Ovary (tissue), 3 donors: ENCODE measurements at regions not wholly inside any gene's neighbourhood (a gene's known extent, or its start where the extent isn't known, plus 50 kb on each side); places are given as distances from the start of the nearest gene placed in this dataset.

Experiments used
- EP300 ChIP-seq: sonication (generic); formaldehyde crosslinking; IDR thresholded peaks from one replicate; pipeline ENCODE4 v1.6.1; 2017; ENCODE audit warnings: antibody characterized with exemption
- POLR2A ChIP-seq: fragments of 450-650 bp; IDR thresholded peaks from one replicate; pipeline ENCODE4 v1.6.1; 2017; ENCODE audit warnings: antibody characterized with exemption, mild to moderate bottlenecking, moderate library complexity
- TF ChIP-seq, protein P1 (sequence below), 3 donors: fragments of 450-650 bp in 2 of 3; fragments of 200-600 bp in 1 of 3; IDR thresholded peaks; one replicate each; pipeline versions ENCODE4 v1.5.1 to v1.8.0; 2016 to 2022; ENCODE audit warnings: antibody characterized with exemption in 3 of 3, mild to moderate bottlenecking in 1 of 3
- donor health status: DM: no; HTN: no; CAD: no.

DNA sequence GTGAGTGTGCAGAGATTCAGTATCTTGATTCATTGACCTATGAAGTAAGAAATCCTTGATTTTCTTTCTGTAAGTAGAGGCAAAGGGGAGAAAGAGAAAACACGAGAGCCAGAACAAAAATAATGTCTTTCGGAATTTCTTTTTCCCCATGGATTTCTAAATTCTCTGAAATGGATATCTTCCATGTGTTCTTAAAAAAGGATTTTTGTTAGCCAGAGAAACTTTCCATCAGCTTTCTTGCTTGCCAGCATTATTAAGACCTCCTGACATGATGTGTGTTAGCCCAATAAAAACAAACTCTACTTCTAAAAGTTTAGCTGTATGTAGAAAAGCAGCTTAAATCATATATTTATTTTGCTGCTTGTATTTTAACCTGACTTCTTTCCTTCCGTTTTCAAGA, 122.3 kb upstream of the AADACL2 start:
- TF ChIP-seq, protein P1, sequence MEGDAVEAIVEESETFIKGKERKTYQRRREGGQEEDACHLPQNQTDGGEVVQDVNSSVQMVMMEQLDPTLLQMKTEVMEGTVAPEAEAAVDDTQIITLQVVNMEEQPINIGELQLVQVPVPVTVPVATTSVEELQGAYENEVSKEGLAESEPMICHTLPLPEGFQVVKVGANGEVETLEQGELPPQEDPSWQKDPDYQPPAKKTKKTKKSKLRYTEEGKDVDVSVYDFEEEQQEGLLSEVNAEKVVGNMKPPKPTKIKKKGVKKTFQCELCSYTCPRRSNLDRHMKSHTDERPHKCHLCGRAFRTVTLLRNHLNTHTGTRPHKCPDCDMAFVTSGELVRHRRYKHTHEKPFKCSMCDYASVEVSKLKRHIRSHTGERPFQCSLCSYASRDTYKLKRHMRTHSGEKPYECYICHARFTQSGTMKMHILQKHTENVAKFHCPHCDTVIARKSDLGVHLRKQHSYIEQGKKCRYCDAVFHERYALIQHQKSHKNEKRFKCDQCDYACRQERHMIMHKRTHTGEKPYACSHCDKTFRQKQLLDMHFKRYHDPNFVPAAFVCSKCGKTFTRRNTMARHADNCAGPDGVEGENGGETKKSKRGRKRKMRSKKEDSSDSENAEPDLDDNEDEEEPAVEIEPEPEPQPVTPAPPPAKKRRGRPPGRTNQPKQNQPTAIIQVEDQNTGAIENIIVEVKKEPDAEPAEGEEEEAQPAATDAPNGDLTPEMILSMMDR (IDR thresholded peaks at IDR 0.05) = no peak
- no peak for TF ChIP-seq POLR2A
- no peak for TF ChIP-seq EP300
